Adrenal gland (tissue), 9 donors: ENCODE measurements at regions not wholly inside any gene's neighbourhood (a gene's known extent, or its start where the extent isn't known, plus 50 kb on each side); places are given as distances from the start of the nearest gene placed in this dataset.

Experiments
- DNase-seq, 7 donors: peaks; one replicate each; pipeline ENCODE4 v3.0.0-alpha.2; 2019 to 2020
- H3K27ac ChIP-seq, 5 donors: fragments of 200-600 bp; sonication (generic) in 4 of 5; 1 replicate in 3 of 5; 2 replicates in 2 of 5; pipeline versions ENCODE4 v1.5.1 to v1.8.0; 2016 to 2020; ENCODE audit warnings: mild to moderate bottlenecking in 1 of 5
- H3K27me3 ChIP-seq: fragments of 200-600 bp; 2 replicates; pipeline ENCODE4 v1.8.0; 2021
- H3K36me3 ChIP-seq, 2 donors: fragments of 200-600 bp; replicated peaks in 1 of 2; 1 replicate in 1 of 2; 2 replicates in 1 of 2; pipeline versions ENCODE4 v1.5.1 to v1.8.0; 2018 to 2022
- H3K4me1 ChIP-seq, 2 donors: fragments of 200-600 bp; replicated peaks in 1 of 2; 1 replicate in 1 of 2; 2 replicates in 1 of 2; pipeline versions ENCODE4 v1.5.1 to v1.8.0; 2018 to 2021
- H3K4me3 ChIP-seq, 4 donors: fragments of 200-600 bp; sonication (generic) in 3 of 4; one replicate each; pipeline ENCODE4 v1.5.1; 2016 to 2018
- H3K9me3 ChIP-seq, 3 donors: fragments of 200-600 bp; sonication (generic) in 1 of 3; replicated peaks in 1 of 3; 1 replicate in 2 of 3; 2 replicates in 1 of 3; pipeline versions ENCODE4 v1.5.1 to v1.8.0; 2016 to 2021
- CTCF ChIP-seq, 6 experiments: fragments of 450-650 bp in 4 of 6; fragments of 200-600 bp in 2 of 6; sonication (generic) in 1 of 6; IDR thresholded peaks; 1 replicate in 5 of 6; 2 replicates in 1 of 6; pipeline versions ENCODE4 v1.5.1 to v1.8.0; 2016 to 2021; ENCODE audit warnings: antibody characterized with exemption in 6 of 6, mild to moderate bottlenecking in 2 of 6, moderate library complexity in 1 of 6
- POLR2A ChIP-seq, 2 donors: fragments of 450-650 bp; IDR thresholded peaks; one replicate each; pipeline ENCODE4 v1.6.1; 2017; ENCODE audit warnings: antibody characterized with exemption in 2 of 2, mild to moderate bottlenecking in 2 of 2, moderate library complexity in 1 of 2
- WGBS, 4 donors: extraction: QIAGEN DNeasy Blood & Tissue Kit in 2 of 4; methylation state at CpG; one replicate each; pipeline versions ENCODE4 v1.1.5 to v1.1.7; 2013 to 2017; 5-methylcytosine and 5-hydroxymethylcytosine counted together
- intact Hi-C, 2 donors: fragments of 100-400 bp; cut with DNase I; formaldehyde crosslinking; loops; one replicate each; pipeline versions ENCODE4 v1.14.1 to v1.15.0; 2022 to 2023
- donor health status: healthy with polysubstance abuse.
- donor health status: Bipolar disorder and iron deficiency.
- donor health status: DM: yes; HTN: yes; CAD: no.
- donor health status: DM: no; HTN: no; CAD: no.
- donor health status: DM: no; HTN: no; CAD: no.

- WGBS, 4 donors, result 0 to 2% (median 2%) methylated on average over 23 to 27 of the region's 27 CpGs
- intact Hi-C loops, result no loop called here
- no peak for TF ChIP-seq POLR2A (IDR thresholded peaks at IDR 0.05)
- TF ChIP-seq CTCF (IDR thresholded peaks at IDR 0.05), result no peak
- H3K4me1 ChIP-seq, result peaks cover 0 to 10% of the 10 kb centered on the region in 2 donors
- no peak overlapping the region for H3K27ac ChIP-seq
- peaks cover 7% of the 10 kb centered on the region for H3K27me3 ChIP-seq
- H3K9me3 ChIP-seq, result no peaks in the 10 kb centered on the region
- peak overlapping the region in 1 of 4 donors; percentile 47 for H3K4me3 ChIP-seq
- peak in 3 of 7 donors; percentile 18 to 22 (median 20) for DNase-seq
- no peaks in the 10 kb centered on the region for H3K36me3 ChIP-seq
Measured at GRCh38 chr15:83365370-83365938, 81.0 kb upstream of the BNC1 start.

- DNase-seq, result no peak
- H3K27me3 ChIP-seq, result peaks cover 18% of the 10 kb centered on the region
- H3K4me3 ChIP-seq, result no peak overlapping the region
- H3K27ac ChIP-seq, result no peak overlapping the region
- no peaks in the 10 kb centered on the region for H3K4me1 ChIP-seq
- no peaks in the 10 kb centered on the region for H3K9me3 ChIP-seq
- no peaks in the 10 kb centered on the region for H3K36me3 ChIP-seq
- intact Hi-C loops, result no loop called here
- TF ChIP-seq POLR2A (IDR thresholded peaks at IDR 0.05), result no peak
- TF ChIP-seq CTCF (IDR thresholded peaks at IDR 0.05), result no peak
- 7 to 18% (median 15%) methylated on average over 9 of the region's 9 CpGs for WGBS, 4 donors
Measured at GRCh38 chr15:83372434-83372891, 74.7 kb upstream of the SH3GL3 start.

GRCh38 chr15:83378921-83379578, 68.1 kb upstream of the SH3GL3 start:
- Histone ChIP-seq H3K4me3 (no peak overlapping the region), H3K9me3 (no peaks in the 10 kb centered on the region), H3K36me3 (no peaks in the 10 kb centered on the region), H3K4me1 (no peaks in the 10 kb centered on the region), H3K27me3 (peaks cover 34% of the 10 kb centered on the region), H3K27ac (no peak overlapping the region)
- TF ChIP-seq CTCF (IDR thresholded peaks at IDR 0.05) (no peak), POLR2A (IDR thresholded peaks at IDR 0.05) (no peak)
- 2 to 8% (median 6%) methylated on average over 6 to 34 of the region's 34 CpGs for WGBS, 4 donors
- intact Hi-C loops, result no loop called here
- DNase-seq, result no peak

DNA sequence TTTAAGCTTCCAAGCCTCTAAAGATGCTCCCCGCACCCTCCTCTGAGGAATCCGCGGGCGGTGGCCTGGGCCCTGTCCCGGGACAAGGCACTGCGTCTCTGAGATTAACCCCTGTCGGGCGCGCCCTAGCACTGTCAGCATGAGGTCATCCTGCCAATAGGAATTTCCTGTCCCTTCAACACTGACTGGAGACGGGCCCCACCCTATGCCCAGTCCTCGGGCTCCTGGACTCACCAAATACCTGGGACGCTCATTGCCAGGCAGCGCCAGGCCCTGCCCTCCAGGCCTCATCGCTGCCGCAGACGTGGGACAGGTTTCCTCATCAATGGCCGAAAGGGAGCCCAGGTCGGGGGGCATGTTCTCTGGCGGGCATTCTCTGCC, 67.6 kb upstream of the SH3GL3 start:
- intact Hi-C loops, result no loop called here
- no peaks in the 10 kb centered on the region for H3K4me1 ChIP-seq
- DNase-seq, result no peak

More for the DNA sequence above, 67.6 kb upstream of the SH3GL3 start:
- Histone ChIP-seq H3K4me3 (no peak overlapping the region), H3K9me3 (no peaks in the 10 kb centered on the region), H3K27ac (no peak overlapping the region), H3K27me3 (peaks cover 34% of the 10 kb centered on the region), H3K36me3 (no peaks in the 10 kb centered on the region)
- WGBS, 4 donors, result 18 to 24% (median 22%) methylated on average over 11 to 19 of the region's 19 CpGs
- TF ChIP-seq CTCF (IDR thresholded peaks at IDR 0.05) (no peak), POLR2A (IDR thresholded peaks at IDR 0.05) (no peak)
